ENCODE measurements at regions not wholly inside any gene's neighbourhood (a gene's known extent, or its start where the extent isn't known, plus 50 kb on each side); places are given as distances from the start of the nearest gene placed in this dataset.

DNA sequence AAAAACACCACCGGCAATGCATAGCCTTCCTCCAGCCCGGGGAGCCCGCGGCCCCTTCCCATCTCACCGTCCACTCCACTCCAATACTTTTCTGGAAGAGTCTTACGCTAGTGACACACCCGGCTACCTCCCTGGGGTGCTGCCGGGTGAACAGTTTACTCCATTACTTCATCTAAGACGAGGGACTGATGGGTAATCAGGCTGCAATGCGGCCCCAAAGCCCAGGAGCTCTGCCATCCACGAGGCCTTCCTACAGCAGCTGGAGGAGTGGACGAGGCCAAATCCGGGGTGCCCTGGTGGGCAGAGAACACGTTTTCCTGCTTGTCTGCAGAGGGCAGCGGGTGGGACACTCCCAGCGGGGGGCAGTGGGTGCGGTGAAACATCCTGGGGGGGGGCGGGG lies 356.2 kb upstream of the SHH start:
- Histone ChIP-seq H3K36me3 (ENCODE audit: insufficient read depth, insufficient read length, low read length) (no peaks in the 10 kb centered on the region), H3K4me3 (ENCODE audit: insufficient read length, low read depth) (no peak overlapping the region), H3K4me1 (ENCODE audit: insufficient read depth, insufficient read length) (no peaks in the 10 kb centered on the region), H3K9me3 (ENCODE audit: insufficient read depth, low read length) (no peaks in the 10 kb centered on the region), H3K27me3 (ENCODE audit: insufficient read depth, insufficient read length) (no peaks in the 10 kb centered on the region), H3K9ac (ENCODE audit: insufficient read length, low read depth) (no peak overlapping the region)
- TF ChIP-seq YY1 (IDR thresholded peaks at IDR 0.05; ENCODE audit: insufficient read depth, insufficient read length) (no peak), SUZ12 (IDR thresholded peaks at IDR 0.05; ENCODE audit: extremely low read depth, insufficient read depth, insufficient read length) (no peak), ZNF274 (IDR thresholded peaks at IDR 0.05; ENCODE audit: low read depth, low read length) (no peak)
- no peak for DNase-seq (ENCODE audit: low read depth, low spot score)

- Histone ChIP-seq H3K36me3 (ENCODE audit: insufficient read depth, insufficient read length, low read length) (no peaks in the 10 kb centered on the region), H3K9me3 (ENCODE audit: insufficient read depth, low read length) (no peaks in the 10 kb centered on the region), H3K9ac (ENCODE audit: insufficient read length, low read depth) (no peak overlapping the region), H3K4me1 (ENCODE audit: insufficient read depth, insufficient read length) (no peaks in the 10 kb centered on the region), H3K27me3 (ENCODE audit: insufficient read depth, insufficient read length) (no peaks in the 10 kb centered on the region), H3K4me3 (ENCODE audit: insufficient read length, low read depth) (no peak overlapping the region)
- TF ChIP-seq SUZ12 (IDR thresholded peaks at IDR 0.05; ENCODE audit: extremely low read depth, insufficient read depth, insufficient read length) (no peak), ZNF274 (IDR thresholded peaks at IDR 0.05; ENCODE audit: low read depth, low read length) (no peak), YY1 (IDR thresholded peaks at IDR 0.05; ENCODE audit: insufficient read depth, insufficient read length) (no peak)
- no peak for DNase-seq (ENCODE audit: low read depth, low spot score)
Observed at GRCh38 chr7:156167987-156168386, 355.7 kb upstream of the SHH start.

DNA sequence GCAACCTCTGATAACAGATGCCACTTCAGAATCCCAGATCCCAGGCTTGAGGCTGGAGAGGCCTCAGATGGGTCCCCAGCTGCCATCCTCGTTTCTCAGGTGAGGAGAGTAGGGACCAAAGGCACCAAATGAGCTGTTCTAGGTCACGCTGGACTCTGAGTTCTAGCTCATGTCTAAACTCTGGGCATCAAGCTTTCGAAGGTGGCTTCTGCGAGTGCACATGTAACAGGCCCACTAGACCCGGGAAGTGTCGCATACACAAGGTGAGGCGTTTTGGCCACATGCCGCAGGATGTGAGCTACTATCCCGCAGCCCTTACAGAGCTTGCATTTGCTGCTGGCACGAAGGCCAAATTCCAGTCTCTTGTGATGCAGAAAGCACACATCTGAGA lies 355.1 kb upstream of the SHH start:
- Histone ChIP-seq H3K4me3 (ENCODE audit: insufficient read length, low read depth) (no peak overlapping the region), H3K4me1 (ENCODE audit: insufficient read depth, insufficient read length) (no peaks in the 10 kb centered on the region), H3K9me3 (ENCODE audit: insufficient read depth, low read length) (no peaks in the 10 kb centered on the region), H3K9ac (ENCODE audit: insufficient read length, low read depth) (no peak overlapping the region), H3K36me3 (ENCODE audit: insufficient read depth, insufficient read length, low read length) (no peaks in the 10 kb centered on the region), H3K27me3 (ENCODE audit: insufficient read depth, insufficient read length) (no peaks in the 10 kb centered on the region)
- no peak for DNase-seq (ENCODE audit: low read depth, low spot score)
- no peak for TF ChIP-seq ZNF274 (IDR thresholded peaks at IDR 0.05; ENCODE audit: low read depth, low read length)
- TF ChIP-seq YY1 (IDR thresholded peaks at IDR 0.05; ENCODE audit: insufficient read depth, insufficient read length): no peak
- TF ChIP-seq SUZ12 (IDR thresholded peaks at IDR 0.05; ENCODE audit: extremely low read depth, insufficient read depth, insufficient read length): no peak

DNA sequence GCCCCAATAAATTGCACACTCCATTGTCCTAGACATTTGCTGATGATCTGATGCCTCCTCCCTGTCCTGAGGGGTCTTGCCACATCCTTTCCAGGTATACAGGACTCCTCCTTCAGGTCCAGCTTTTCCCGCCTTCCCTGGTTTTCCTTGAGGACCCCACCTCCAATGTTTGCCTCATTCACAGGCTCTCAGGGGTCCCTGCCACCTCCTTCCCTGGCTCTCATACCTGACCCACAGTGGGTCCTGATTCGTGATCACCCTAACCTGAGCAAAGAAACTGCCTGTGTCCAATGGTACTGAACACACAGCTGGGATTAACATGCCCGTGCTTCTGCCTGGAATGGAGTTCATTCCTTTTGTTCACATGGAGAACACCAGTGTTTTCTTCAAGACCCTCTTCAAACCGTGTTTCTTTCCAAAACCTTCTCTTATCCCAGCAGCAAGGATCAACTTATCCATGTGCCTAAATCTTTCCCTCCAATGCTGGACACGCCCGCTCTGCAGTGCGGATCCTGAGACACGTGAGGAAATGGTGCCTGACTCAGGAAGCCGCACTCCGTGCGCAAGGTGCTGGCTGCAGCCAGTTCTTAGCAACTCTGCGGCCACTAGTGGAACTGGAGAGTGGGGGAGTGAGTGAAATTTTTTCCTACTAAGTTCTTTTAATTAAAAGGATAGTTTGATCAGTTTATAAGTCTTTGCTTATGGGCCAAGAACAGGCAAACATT lies 354.6 kb upstream of the SHH start:
- H3K36me3 ChIP-seq (ENCODE audit: insufficient read depth, insufficient read length, low read length): no peaks in the 10 kb centered on the region
- TF ChIP-seq YY1 (IDR thresholded peaks at IDR 0.05; ENCODE audit: insufficient read depth, insufficient read length): no peak
- TF ChIP-seq SUZ12 (IDR thresholded peaks at IDR 0.05; ENCODE audit: extremely low read depth, insufficient read depth, insufficient read length): no peak
- TF ChIP-seq ZNF274 (IDR thresholded peaks at IDR 0.05; ENCODE audit: low read depth, low read length): no peak
- no peak overlapping the region for H3K4me3 ChIP-seq (ENCODE audit: insufficient read length, low read depth)
- H3K4me1 ChIP-seq (ENCODE audit: insufficient read depth, insufficient read length): no peaks in the 10 kb centered on the region
- no peaks in the 10 kb centered on the region for H3K9me3 ChIP-seq (ENCODE audit: insufficient read depth, low read length)
- no peaks in the 10 kb centered on the region for H3K27me3 ChIP-seq (ENCODE audit: insufficient read depth, insufficient read length)
- DNase-seq (ENCODE audit: low read depth, low spot score): no peak
- H3K9ac ChIP-seq (ENCODE audit: insufficient read length, low read depth): no peak overlapping the region

DNA sequence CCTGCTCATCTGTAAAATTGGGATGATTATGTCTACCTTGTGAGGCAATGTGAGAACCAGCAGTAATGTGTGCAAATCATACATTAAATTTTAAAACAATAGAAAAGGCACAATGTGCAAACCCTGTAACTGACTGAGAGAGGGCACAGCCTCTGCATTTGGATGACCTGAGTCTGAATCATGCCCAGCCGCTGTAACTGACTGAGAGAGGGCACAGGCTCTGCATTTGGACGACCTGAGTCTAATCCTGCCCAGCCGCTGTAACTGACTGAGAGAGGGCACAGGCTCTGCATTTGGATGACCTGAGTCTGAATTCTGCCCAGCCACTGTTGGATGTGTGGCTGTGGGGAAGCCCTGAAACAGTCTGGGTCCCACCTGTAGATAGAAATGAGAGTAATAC lies 351.5 kb upstream of the SHH start:
- H3K27me3 ChIP-seq (ENCODE audit: insufficient read depth, insufficient read length): no peaks in the 10 kb centered on the region
- no peak for TF ChIP-seq SUZ12 (IDR thresholded peaks at IDR 0.05; ENCODE audit: extremely low read depth, insufficient read depth, insufficient read length)
- TF ChIP-seq ZNF274 (IDR thresholded peaks at IDR 0.05; ENCODE audit: low read depth, low read length): no peak
- no peak for TF ChIP-seq YY1 (IDR thresholded peaks at IDR 0.05; ENCODE audit: insufficient read depth, insufficient read length)
- no peaks in the 10 kb centered on the region for H3K4me1 ChIP-seq (ENCODE audit: insufficient read depth, insufficient read length)
- H3K4me3 ChIP-seq (ENCODE audit: insufficient read length, low read depth): no peak overlapping the region
- H3K36me3 ChIP-seq (ENCODE audit: insufficient read depth, insufficient read length, low read length): no peaks in the 10 kb centered on the region
- DNase-seq (ENCODE audit: low read depth, low spot score): no peak
- H3K9me3 ChIP-seq (ENCODE audit: insufficient read depth, low read length): no peaks in the 10 kb centered on the region
- H3K9ac ChIP-seq (ENCODE audit: insufficient read length, low read depth): no peak overlapping the region

GRCh38 chr7:156162451-156162850 lies 350.2 kb upstream of the SHH start:
- Histone ChIP-seq H3K36me3 (ENCODE audit: insufficient read depth, insufficient read length, low read length) (no peaks in the 10 kb centered on the region), H3K27me3 (ENCODE audit: insufficient read depth, insufficient read length) (no peaks in the 10 kb centered on the region), H3K9me3 (ENCODE audit: insufficient read depth, low read length) (no peaks in the 10 kb centered on the region), H3K9ac (ENCODE audit: insufficient read length, low read depth) (no peak overlapping the region), H3K4me3 (ENCODE audit: insufficient read length, low read depth) (no peak overlapping the region), H3K4me1 (ENCODE audit: insufficient read depth, insufficient read length) (no peaks in the 10 kb centered on the region)
- no peak for DNase-seq (ENCODE audit: low read depth, low spot score)
- TF ChIP-seq ZNF274 (IDR thresholded peaks at IDR 0.05; ENCODE audit: low read depth, low read length) (no peak), YY1 (IDR thresholded peaks at IDR 0.05; ENCODE audit: insufficient read depth, insufficient read length) (no peak), SUZ12 (IDR thresholded peaks at IDR 0.05; ENCODE audit: extremely low read depth, insufficient read depth, insufficient read length) (no peak)

GRCh38 chr7:156160811-156161210 lies 348.5 kb upstream of the SHH start:
- H3K9ac ChIP-seq (ENCODE audit: insufficient read length, low read depth): no peak overlapping the region
- no peak overlapping the region for H3K4me3 ChIP-seq (ENCODE audit: insufficient read length, low read depth)
- TF ChIP-seq SUZ12 (IDR thresholded peaks at IDR 0.05; ENCODE audit: extremely low read depth, insufficient read depth, insufficient read length) (no peak), ZNF274 (IDR thresholded peaks at IDR 0.05; ENCODE audit: low read depth, low read length) (no peak), YY1 (IDR thresholded peaks at IDR 0.05; ENCODE audit: insufficient read depth, insufficient read length) (no peak)
- DNase-seq (ENCODE audit: low read depth, low spot score): peak; percentile 30
- peaks cover 10% of the 10 kb centered on the region for H3K4me1 ChIP-seq (ENCODE audit: insufficient read depth, insufficient read length)
- H3K9me3 ChIP-seq (ENCODE audit: insufficient read depth, low read length): no peaks in the 10 kb centered on the region
- H3K27me3 ChIP-seq (ENCODE audit: insufficient read depth, insufficient read length): no peaks in the 10 kb centered on the region
- no peaks in the 10 kb centered on the region for H3K36me3 ChIP-seq (ENCODE audit: insufficient read depth, insufficient read length, low read length)
